ENCODE measurements at regions not wholly inside any gene's neighbourhood (a gene's known extent, or its start where the extent isn't known, plus 50 kb on each side); places are given as distances from the start of the nearest gene placed in this dataset.

DNA sequence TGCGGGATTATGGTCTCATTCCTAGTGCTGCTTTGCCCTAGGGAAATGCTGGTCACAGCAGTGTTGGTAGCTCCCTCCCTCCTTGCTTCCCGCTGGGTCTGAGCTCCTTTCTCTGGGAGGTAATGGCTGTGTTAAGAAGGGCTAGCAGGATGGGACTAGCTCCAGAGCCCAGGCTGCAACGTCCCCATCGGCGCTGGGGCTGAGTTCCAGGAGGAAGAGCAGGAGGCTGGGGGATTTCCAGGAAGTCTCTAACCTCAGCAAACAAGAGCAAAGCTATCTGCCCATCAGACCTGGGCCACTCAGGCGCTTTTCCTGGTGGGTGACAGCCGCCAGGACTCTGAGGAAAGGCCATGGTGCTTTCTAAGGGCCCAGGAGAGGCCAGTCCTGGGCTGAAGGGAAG is 174.2 kb downstream of the DLL1 start:
- Histone ChIP-seq H3K9me3 (peaks cover 0 to 5% of the 10 kb centered on the region in 2 donors), H3K4me1 (no peaks in the 10 kb centered on the region), H3K27me3 (no peaks in the 10 kb centered on the region), H3K4me3 (no peak overlapping the region), H3K36me3 (no peaks in the 10 kb centered on the region), H3K27ac (no peak overlapping the region)
- peak in 1 of 2 donors; percentile 2 for DNase-seq
- no peak for TF ChIP-seq POLR2A (IDR thresholded peaks at IDR 0.05)
- TF ChIP-seq, protein P1, sequence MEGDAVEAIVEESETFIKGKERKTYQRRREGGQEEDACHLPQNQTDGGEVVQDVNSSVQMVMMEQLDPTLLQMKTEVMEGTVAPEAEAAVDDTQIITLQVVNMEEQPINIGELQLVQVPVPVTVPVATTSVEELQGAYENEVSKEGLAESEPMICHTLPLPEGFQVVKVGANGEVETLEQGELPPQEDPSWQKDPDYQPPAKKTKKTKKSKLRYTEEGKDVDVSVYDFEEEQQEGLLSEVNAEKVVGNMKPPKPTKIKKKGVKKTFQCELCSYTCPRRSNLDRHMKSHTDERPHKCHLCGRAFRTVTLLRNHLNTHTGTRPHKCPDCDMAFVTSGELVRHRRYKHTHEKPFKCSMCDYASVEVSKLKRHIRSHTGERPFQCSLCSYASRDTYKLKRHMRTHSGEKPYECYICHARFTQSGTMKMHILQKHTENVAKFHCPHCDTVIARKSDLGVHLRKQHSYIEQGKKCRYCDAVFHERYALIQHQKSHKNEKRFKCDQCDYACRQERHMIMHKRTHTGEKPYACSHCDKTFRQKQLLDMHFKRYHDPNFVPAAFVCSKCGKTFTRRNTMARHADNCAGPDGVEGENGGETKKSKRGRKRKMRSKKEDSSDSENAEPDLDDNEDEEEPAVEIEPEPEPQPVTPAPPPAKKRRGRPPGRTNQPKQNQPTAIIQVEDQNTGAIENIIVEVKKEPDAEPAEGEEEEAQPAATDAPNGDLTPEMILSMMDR (IDR thresholded peaks at IDR 0.05): no peak
- intact Hi-C loops (cut with DNase I; ENCODE audit: low total_unique reads): no loop called here

DNA sequence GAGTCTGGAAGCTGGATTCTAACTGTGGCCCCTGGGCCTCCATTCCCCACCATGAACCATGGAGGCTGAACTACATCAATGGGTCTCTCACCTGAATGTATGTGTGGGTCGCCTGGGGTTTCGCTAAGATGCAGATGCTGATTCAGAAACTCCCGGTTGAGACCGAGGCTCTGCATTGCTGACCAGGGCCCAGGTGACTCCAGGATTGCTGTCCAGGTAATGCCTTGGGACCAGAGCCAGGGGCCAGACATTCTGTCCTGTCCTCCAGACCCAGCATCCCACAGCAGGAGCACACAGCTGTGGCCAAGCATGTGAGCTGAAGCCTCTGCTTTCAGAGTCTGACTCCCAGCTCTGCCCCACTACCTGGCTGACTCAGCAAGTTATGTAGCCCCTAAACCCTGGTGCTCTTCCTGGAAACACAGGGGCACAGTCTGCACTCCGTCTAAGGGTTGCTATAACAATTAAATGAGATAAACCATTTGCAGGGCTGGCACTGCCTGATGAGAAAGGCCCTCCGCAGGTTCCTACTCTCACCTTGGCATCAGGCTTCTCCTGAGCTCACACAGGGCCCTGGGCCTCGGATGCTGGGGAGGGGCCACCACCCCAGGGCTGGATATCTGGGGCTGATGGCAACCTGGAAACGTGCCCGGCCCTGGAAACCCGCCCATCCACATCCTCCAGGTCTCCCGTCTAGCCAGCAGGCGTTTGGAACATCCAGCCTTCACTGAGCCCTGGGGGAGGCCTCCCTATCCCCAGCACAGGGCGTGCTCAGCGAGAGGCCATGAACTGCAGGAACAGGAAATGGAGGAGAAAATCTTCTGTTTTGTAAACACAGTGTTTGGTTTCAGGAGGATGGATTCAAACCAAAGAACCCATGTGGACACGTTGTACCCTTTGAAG is 175.7 kb downstream of the DLL1 start:
- Histone ChIP-seq H3K36me3 (no peaks in the 10 kb centered on the region), H3K27me3 (no peaks in the 10 kb centered on the region), H3K9me3 (peaks cover 0 to 4% of the 10 kb centered on the region in 2 donors), H3K27ac (no peak overlapping the region), H3K4me3 (no peak overlapping the region), H3K4me1 (no peaks in the 10 kb centered on the region)
- TF ChIP-seq, protein P1 (IDR thresholded peaks at IDR 0.05): no peak
- no peak for TF ChIP-seq POLR2A (IDR thresholded peaks at IDR 0.05)
- DNase-seq: peak in 1 of 2 donors; percentile 18
- intact Hi-C loops (cut with DNase I; ENCODE audit: low total_unique reads): no loop called here

DNA sequence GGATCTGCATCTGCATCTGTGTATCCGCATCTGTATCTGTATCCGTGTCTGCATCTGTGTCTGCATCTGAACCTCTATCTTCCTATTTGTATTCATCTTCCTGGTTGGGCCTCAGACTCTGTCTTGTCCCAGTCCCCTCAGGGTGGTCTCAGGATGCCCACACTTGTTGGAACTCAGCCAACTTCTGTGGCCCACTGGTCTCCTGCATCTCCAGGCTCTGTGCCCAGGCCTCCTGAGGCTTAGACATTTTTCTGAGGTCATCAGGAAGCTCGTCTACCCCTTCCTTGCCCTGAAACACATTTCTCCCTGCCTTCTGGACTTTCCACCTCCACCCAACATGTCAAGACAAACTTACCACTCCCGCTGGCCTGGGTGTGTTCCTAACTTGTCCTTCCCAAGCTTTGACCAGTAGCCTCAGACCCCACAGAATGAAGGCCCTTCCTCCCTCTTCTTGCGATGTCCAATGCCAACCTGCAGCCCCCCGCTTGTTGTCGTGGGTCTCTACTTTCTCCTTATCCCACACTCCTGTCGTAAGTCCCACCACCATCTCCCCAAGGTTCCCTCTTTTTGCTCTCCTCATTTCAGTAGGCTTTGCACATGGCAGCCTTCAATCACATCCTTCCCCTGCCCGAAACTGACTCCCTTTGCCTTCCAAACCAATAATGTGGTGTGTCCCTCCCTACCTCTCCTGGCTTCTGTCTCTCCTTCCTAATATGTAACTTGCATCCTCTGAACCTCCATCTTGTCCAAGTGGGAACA is 176.5 kb downstream of the DLL1 start:
- H3K4me1 ChIP-seq: no peaks in the 10 kb centered on the region
- intact Hi-C loops (cut with DNase I; ENCODE audit: low total_unique reads): no loop called here
- peak in 1 of 2 donors; percentile 2 for DNase-seq
- H3K4me3 ChIP-seq: no peak overlapping the region
- TF ChIP-seq, protein P1 (IDR thresholded peaks at IDR 0.05): no peak
- TF ChIP-seq POLR2A (IDR thresholded peaks at IDR 0.05): no peak
- no peaks in the 10 kb centered on the region for H3K9me3 ChIP-seq
- H3K27ac ChIP-seq: no peak overlapping the region
- no peaks in the 10 kb centered on the region for H3K27me3 ChIP-seq
- H3K36me3 ChIP-seq: no peaks in the 10 kb centered on the region

- Histone ChIP-seq H3K9me3 (no peaks in the 10 kb centered on the region), H3K36me3 (no peaks in the 10 kb centered on the region), H3K27me3 (no peaks in the 10 kb centered on the region), H3K27ac (no peak overlapping the region), H3K4me1 (no peaks in the 10 kb centered on the region), H3K4me3 (no peak overlapping the region)
- intact Hi-C loops (cut with DNase I; ENCODE audit: low total_unique reads): no loop called here
- DNase-seq: peak in 1 of 2 donors; percentile 2
- TF ChIP-seq, protein P1 (IDR thresholded peaks at IDR 0.05): no peak
- no peak for TF ChIP-seq POLR2A (IDR thresholded peaks at IDR 0.05)
These were observed 177.7 kb downstream of the DLL1 start for GRCh38 chr6:170113141-170113540.

- Histone ChIP-seq H3K9me3 (no peaks in the 10 kb centered on the region), H3K4me1 (no peaks in the 10 kb centered on the region), H3K27ac (no peak overlapping the region), H3K36me3 (no peaks in the 10 kb centered on the region), H3K4me3 (no peak overlapping the region), H3K27me3 (no peaks in the 10 kb centered on the region)
- intact Hi-C loops (cut with DNase I; ENCODE audit: low total_unique reads): no loop called here
- no peak for DNase-seq
- no peak for TF ChIP-seq POLR2A (IDR thresholded peaks at IDR 0.05)
- TF ChIP-seq, protein P1 (IDR thresholded peaks at IDR 0.05): no peak
These were observed 178.4 kb downstream of the DLL1 start for GRCh38 chr6:170112583-170112860.
